ENCODE measurements at regions not wholly inside any gene's neighbourhood (a gene's known extent, or its start where the extent isn't known, plus 50 kb on each side); places are given as distances from the start of the nearest gene placed in this dataset.

DNA sequence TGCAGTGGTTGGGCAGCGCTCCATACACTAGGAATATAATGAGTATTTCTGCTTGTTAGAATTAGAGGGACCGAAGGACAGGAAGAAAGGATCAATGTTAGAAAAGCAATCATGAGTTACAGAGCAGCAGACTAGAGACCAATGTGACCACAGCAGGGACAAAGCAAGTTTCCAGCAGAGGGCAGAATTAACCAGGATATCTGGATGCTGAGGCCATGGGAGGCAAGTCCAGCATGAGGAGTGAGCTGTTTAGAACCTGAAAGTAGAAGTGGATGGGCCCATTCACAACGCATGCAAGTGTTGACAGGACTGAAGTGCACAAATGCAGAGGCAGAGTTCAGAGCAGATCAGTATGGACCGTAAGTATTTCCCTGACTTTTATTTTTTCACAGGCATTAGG, 910.4 kb upstream of the GYPC start:
- no peak for TF ChIP-seq POLR2A (IDR thresholded peaks at IDR 0.05)
- no peak for TF ChIP-seq POLR2AphosphoS5 (IDR thresholded peaks at IDR 0.05; ENCODE audit: insufficient read depth in 1 of 2, low read depth in 1 of 2)
- TF ChIP-seq, protein P1, sequence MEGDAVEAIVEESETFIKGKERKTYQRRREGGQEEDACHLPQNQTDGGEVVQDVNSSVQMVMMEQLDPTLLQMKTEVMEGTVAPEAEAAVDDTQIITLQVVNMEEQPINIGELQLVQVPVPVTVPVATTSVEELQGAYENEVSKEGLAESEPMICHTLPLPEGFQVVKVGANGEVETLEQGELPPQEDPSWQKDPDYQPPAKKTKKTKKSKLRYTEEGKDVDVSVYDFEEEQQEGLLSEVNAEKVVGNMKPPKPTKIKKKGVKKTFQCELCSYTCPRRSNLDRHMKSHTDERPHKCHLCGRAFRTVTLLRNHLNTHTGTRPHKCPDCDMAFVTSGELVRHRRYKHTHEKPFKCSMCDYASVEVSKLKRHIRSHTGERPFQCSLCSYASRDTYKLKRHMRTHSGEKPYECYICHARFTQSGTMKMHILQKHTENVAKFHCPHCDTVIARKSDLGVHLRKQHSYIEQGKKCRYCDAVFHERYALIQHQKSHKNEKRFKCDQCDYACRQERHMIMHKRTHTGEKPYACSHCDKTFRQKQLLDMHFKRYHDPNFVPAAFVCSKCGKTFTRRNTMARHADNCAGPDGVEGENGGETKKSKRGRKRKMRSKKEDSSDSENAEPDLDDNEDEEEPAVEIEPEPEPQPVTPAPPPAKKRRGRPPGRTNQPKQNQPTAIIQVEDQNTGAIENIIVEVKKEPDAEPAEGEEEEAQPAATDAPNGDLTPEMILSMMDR (IDR thresholded peaks at IDR 0.05) = no peak
